ENCODE measurements at regions not wholly inside any gene's neighbourhood (a gene's known extent, or its start where the extent isn't known, plus 50 kb on each side); places are given as distances from the start of the nearest gene placed in this dataset.

DNA sequence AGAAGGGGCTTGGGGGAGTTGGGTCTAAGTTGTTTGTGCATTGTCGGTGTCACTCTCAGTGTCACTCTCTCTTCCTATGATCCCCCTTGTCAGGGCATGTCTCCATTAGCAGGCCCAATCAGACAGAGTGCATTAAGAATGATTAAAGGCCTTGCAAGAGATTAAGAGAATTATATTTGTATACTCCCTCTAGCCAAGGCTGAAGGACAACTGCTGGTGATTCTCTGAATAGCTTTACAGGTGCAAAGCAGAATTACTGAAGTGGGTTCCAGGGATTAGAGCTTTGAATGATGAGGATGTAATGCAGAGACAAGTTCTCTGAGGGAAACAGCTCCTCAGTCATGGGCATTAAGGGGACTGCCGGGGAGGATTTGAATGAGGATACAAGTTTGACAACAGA, 104.8 kb upstream of the LGALSL start:
- TF ChIP-seq, protein P1, sequence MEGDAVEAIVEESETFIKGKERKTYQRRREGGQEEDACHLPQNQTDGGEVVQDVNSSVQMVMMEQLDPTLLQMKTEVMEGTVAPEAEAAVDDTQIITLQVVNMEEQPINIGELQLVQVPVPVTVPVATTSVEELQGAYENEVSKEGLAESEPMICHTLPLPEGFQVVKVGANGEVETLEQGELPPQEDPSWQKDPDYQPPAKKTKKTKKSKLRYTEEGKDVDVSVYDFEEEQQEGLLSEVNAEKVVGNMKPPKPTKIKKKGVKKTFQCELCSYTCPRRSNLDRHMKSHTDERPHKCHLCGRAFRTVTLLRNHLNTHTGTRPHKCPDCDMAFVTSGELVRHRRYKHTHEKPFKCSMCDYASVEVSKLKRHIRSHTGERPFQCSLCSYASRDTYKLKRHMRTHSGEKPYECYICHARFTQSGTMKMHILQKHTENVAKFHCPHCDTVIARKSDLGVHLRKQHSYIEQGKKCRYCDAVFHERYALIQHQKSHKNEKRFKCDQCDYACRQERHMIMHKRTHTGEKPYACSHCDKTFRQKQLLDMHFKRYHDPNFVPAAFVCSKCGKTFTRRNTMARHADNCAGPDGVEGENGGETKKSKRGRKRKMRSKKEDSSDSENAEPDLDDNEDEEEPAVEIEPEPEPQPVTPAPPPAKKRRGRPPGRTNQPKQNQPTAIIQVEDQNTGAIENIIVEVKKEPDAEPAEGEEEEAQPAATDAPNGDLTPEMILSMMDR (conservative IDR thresholded peaks at IDR 0.05; ENCODE audit: control insufficient read depth, insufficient read depth, low read depth, low read length): no peak
- DNase-seq (ENCODE audit: low read depth): no peak
- no peak overlapping the region for H3K4me3 ChIP-seq (ENCODE audit: control insufficient read depth, low read depth, low read length)

- no peak overlapping the region for H3K4me3 ChIP-seq (ENCODE audit: control insufficient read depth, low read depth, low read length)
- no peak for DNase-seq (ENCODE audit: low read depth)
- TF ChIP-seq, protein P1 (conservative IDR thresholded peaks at IDR 0.05; ENCODE audit: control insufficient read depth, insufficient read depth, low read depth, low read length): no peak
These were observed 103.0 kb upstream of the LGALSL start for GRCh38 chr2:64350996-64351395.

DNA sequence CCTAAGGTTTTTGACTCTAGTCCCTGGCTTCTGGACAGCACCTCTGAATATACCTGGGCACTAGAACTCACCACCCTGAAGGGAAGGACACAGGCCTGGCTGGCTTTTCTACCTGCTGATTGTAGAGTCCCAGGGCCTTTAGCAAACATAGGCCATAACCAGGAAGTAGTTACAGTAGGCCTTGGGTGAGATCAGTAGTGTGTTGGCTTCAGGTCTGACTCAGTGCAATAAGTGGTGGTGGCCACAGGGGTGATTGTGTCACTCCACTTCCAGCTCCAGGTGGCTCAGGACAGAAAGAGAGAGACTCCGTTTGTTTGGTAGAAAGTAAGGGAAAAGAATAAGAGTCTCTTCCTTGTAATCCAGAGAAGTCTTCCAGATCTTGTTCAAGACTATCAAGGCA, 101.7 kb upstream of the LGALSL start:
- TF ChIP-seq, protein P1 (conservative IDR thresholded peaks at IDR 0.05; ENCODE audit: control insufficient read depth, insufficient read depth, low read depth, low read length): no peak
- H3K4me3 ChIP-seq (ENCODE audit: control insufficient read depth, low read depth, low read length): no peak overlapping the region

GRCh38 chr2:64354857-64355680, 98.9 kb upstream of the LGALSL start:
- peak; percentile 89 for DNase-seq (ENCODE audit: low read depth)
- H3K4me3 ChIP-seq (ENCODE audit: control insufficient read depth, low read depth, low read length): no peak overlapping the region
- TF ChIP-seq, protein P1 (conservative IDR thresholded peaks at IDR 0.05; ENCODE audit: control insufficient read depth, insufficient read depth, low read depth, low read length): no peak

More for the DNA sequence above, 101.7 kb upstream of the LGALSL start:
- no peak for DNase-seq (ENCODE audit: low read depth)

GRCh38 chr2:64356906-64357305, 97.1 kb upstream of the LGALSL start:
- no peak for DNase-seq (ENCODE audit: low read depth)
- TF ChIP-seq, protein P1 (conservative IDR thresholded peaks at IDR 0.05; ENCODE audit: control insufficient read depth, insufficient read depth, low read depth, low read length): no peak
- no peak overlapping the region for H3K4me3 ChIP-seq (ENCODE audit: control insufficient read depth, low read depth, low read length)

- peak; percentile 65 for DNase-seq (ENCODE audit: low read depth)
- no peak overlapping the region for H3K4me3 ChIP-seq (ENCODE audit: control insufficient read depth, low read depth, low read length)
- TF ChIP-seq, protein P1 (conservative IDR thresholded peaks at IDR 0.05; ENCODE audit: control insufficient read depth, insufficient read depth, low read depth, low read length): no peak
These were observed 94.6 kb upstream of the LGALSL start for GRCh38 chr2:64359171-64359891.
